NCI-H526 treated with DMSO at 0.1 percent for 48 hours (cell line): ENCODE measurements at regions not wholly inside any gene's neighbourhood (a gene's known extent, or its start where the extent isn't known, plus 50 kb on each side); places are given as distances from the start of the nearest gene placed in this dataset.

Source experiments
- DNase-seq: peaks from one replicate; lab custom pipeline; 2025; lab: John Stamatoyannopoulos, UW

DNA sequence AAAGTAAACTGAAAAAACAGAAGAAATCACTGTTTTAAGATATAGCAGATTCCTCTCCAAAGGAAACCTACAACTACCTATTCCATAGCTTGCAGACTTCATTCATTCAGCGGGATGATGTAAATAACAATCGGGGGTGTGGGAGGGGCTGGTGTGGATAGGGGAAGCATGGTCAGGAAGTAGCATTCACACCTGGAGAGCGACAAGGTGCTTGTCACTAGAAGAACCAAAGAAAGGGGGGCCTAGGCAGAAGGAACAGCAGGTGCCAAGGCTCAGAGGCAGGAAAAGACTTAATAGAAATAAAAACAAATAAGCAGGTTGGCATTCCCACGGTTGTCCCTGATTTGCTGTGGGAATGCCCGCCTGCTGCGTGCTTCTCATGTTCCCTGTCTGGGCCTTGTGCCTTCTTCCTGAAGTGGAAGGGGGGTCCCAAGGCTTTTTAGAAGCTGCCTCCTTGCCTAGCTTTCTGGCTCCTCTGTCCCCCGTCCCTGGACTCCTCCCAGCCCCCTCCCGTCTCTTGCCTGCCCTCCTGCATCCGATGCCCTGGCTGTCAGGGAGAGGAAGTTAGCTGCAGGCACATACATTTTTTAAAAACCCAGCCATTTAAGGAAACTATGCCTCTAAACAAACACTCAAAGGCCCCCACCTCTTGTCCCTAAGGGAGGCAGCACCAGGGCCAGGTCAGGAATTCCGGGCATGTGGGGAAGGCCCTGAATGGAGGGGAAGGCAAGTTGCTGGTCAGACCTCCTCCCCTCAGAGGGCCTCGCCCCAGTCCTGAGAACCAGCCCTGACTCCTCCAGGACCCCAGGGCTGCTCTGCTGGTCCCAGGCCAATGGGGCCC is 54.7 kb upstream of the PRDM11 start:
- no peak for DNase-seq

DNA sequence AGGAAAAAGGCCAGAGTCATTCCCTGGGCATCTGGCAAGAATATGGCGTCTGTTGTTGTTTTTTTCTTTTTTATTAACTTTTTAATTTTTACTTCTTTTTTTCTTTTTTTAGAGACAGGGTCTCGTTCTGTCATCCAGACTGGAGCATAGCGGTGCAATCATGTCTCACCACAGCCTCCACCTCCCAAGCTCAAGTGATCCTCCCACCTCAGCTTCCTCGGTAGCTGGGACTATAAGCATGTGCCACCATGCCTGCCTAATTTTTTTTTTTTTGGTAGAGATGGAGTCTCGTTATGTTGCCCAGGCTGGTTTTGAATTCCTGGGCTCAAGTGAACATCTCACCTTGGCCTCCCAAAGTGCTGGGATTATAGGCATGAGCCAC is 54.0 kb upstream of the PRDM11 start:
- DNase-seq = no peak

DNA sequence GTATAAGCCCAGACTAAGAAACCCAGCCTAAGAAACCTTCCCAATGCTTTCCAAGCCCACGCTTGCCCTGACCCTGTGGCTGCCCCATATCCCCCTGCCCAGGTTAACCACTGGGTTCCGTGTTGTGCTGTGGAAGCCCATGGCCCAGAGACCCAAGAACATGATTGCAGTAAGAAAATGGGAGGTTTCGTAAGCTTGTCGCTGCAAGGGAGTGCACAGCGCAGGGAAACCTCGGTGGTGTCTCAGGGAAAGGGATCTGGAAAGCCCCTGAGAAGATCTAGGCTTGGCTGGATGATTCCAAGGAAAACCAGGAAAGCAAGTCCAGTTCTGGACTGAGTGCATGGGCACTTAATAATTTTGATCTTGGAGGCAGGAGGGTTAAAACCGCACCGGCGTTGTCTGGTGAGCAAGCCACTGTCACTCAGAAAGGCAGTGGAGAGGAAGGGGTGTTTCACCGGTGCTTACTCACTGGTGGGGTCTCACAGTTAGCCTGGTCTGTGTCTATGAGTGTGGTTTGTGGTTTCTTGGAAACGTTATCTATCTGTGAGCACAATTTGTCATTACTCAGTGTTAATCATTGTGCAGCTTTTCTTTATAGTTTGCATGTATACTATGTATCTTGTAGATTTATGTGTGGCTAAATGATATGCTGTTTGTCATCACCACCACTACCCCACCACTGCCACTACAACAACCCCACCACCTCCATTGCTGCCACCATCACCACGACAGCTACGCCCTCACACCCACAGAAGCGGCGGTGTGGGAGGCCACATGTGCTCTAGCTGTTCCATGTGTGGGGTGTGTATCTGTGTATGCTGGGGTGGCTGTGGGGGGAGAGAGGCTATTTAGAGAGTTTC is 53.3 kb upstream of the PRDM11 start:
- no peak for DNase-seq

DNA sequence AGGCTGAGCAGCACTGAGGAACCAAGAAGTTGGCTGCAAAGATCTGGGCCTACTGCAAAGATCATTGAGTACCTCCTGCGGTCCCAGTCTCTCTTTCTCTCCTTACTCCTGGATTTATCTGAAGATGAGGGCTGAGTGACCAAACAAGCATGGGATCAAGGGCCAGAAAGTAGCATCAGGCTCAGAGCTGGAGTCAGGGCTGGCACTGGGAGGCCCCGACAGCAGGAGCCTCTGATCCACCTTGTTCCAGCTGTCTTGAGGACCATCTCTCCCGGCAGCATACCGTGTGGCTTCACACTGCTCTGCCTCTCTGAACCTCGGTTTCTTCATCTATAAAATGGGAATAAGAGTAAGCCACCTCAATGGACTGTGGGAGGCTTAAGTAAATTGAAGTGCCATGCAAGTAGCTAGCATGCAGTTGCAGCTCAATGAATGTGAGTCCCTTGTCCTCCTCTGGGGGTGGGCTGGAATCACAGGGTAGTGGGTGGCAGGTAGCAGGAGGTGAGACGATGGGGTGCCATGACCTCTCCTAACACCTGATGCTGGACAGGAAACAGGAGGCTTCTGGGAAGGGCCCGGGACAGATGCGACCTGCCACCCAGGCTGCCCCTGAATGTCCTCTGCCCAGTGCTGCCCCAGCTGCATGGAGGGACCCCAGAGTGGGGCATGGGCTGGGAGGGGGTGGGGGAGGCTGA is 52.5 kb upstream of the PRDM11 start:
- DNase-seq = no peak

DNA sequence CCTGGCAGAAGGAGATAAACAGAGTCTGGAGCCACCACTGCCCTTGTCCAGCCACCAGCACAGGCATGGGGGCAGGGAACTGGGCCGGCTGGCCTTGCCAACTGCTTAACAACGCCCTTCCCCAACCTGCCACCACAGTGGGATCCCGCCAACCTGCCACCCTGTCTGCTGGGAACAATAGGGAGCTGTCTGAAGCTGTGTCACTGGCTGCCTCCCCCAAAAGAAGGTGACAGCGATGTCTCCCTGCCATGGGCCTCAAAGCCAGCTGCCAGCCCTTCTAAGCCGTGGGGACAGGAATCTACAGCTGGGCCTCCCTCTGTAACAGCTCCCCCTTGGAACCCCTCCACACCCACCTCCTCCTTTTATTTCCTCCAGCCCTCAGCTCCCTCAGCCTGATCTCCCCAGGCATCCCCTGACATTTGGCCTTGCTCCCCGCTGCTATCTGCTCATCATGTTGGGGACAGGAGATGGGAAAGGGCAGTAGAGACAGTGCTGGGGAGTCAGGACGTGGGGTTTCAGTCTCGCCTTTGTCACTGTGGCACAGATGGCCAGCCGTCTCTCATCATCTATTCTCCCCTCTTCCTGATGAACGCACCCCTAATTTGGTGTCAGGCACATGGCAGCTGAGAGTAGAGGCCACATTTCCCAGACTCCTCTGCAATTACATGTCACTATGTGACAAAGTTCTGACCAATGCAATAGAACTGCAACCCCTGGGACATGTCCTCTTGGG is 51.3 kb upstream of the PRDM11 start:
- DNase-seq = no peak

DNA sequence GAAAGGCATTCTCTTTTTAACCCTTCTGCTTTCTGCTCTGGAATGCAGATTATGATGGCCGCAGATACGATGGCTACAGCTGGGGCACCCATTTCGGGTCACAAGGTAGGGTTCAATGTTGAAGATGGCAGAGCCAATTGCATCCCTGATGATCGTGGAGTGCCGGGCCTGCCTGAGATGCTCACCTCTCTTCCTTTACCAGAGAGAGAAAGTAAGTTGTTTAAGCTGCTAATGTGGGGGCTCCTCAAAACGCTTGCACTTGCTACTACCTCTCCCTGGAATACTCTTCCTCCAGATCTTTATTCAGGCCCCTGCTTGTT is 50.8 kb upstream of the PRDM11 start:
- no peak for DNase-seq

DNA sequence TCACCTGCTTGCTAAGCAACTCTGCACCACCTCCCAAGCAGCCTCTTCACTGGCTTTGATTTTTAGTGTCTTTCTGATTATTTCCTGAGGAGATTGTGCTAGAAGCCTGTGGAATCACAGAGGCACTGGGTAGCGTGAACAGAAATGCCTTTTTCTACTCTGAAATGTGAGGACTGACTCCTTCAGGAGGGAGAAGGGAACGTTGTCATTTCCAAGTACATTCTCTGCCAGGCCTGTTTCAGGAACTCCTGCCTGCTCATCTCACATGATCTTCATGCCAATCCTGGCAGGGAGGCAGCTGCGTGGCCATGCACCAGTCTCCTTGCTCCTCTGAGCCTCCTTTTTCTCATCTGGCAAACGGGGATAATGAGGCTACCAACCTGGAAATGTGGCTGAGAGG is 49.8 kb upstream of the PRDM11 start:
- no peak for DNase-seq
